Ascending aorta (tissue), 2 donors: ENCODE measurements at regions not wholly inside any gene's neighbourhood (a gene's known extent, or its start where the extent isn't known, plus 50 kb on each side); places are given as distances from the start of the nearest gene placed in this dataset.

Experiments used
- DNase-seq, 2 donors: peaks; one replicate each; pipeline ENCODE4 v3.0.0-alpha.2; 2019; ENCODE audit warnings: low spot score in 2 of 2
- H3K27ac ChIP-seq, 2 donors: fragments of 200-600 bp; sonication (generic); one replicate each; pipeline ENCODE4 v1.5.1; 2016 to 2017; ENCODE audit warnings: mild to moderate bottlenecking in 1 of 2
- H3K27me3 ChIP-seq: fragments of 200-600 bp; sonication (generic); one replicate; pipeline ENCODE4 v1.5.1; 2017
- H3K36me3 ChIP-seq, 2 donors: fragments of 200-600 bp; sonication (generic); one replicate each; pipeline ENCODE4 v1.5.1; 2016
- H3K4me1 ChIP-seq, 2 donors: fragments of 200-600 bp; sonication (generic); one replicate each; pipeline ENCODE4 v1.5.1; 2016 to 2017; ENCODE audit warnings: mild to moderate bottlenecking in 1 of 2
- H3K4me3 ChIP-seq, 2 donors: fragments of 200-600 bp; sonication (generic); one replicate each; pipeline ENCODE4 v1.5.1; 2016 to 2017; ENCODE audit warnings: mild to moderate bottlenecking in 1 of 2
- H3K9me3 ChIP-seq, 2 donors: fragments of 200-600 bp; sonication (generic); one replicate each; pipeline ENCODE4 v1.5.1; 2016
- CTCF ChIP-seq, 3 experiments: fragments of 200-600 bp in 2 of 3; fragments of 450-650 bp in 1 of 3; sonication (generic) in 2 of 3; IDR thresholded peaks; one replicate each; pipeline ENCODE4 v1.5.1; 2016 to 2019; ENCODE audit warnings: antibody characterized with exemption in 3 of 3, mild to moderate bottlenecking in 1 of 3, moderate library complexity in 1 of 3
- intact Hi-C: fragments of 100-400 bp; cut with DNase I; formaldehyde crosslinking; loops from one replicate; pipeline ENCODE4 v1.15.1; 2023

DNA sequence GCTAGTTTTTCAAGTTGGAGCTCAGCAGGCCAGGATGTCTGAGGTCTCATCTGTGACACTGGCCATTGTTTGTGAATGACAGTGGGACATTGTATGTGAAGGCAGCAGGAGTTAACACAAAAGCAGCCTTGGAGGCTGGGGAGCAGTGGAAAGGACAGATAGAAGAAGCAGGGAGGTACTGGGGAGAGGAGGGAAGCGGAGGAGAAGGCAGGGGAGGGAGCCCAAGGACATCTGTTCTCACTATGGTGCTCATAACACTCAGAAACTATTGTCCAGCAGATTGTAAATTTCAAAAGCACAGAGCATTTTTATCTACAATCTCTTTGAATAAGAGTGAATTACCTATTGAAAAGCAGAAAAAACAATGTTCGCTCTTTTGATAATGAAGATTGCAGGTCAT, 253.6 kb upstream of the DIPK2B start:
- no peak for TF ChIP-seq CTCF (IDR thresholded peaks at IDR 0.05)
- no peak overlapping the region for H3K4me3 ChIP-seq
- no peaks in the 10 kb centered on the region for H3K9me3 ChIP-seq
- intact Hi-C loops = no loop called here
- H3K36me3 ChIP-seq = no peaks in the 10 kb centered on the region
- H3K27me3 ChIP-seq = no peaks in the 10 kb centered on the region
- no peak overlapping the region for H3K27ac ChIP-seq
- H3K4me1 ChIP-seq = no peaks in the 10 kb centered on the region
- DNase-seq = no peak

GRCh38 chrX:45449982-45450381, 249.3 kb upstream of the DIPK2B start:
- H3K4me1 ChIP-seq = peaks cover 0 to 3% of the 10 kb centered on the region in 2 donors
- DNase-seq = no peak
- no peaks in the 10 kb centered on the region for H3K9me3 ChIP-seq
- H3K36me3 ChIP-seq = no peaks in the 10 kb centered on the region
- intact Hi-C loops = no loop called here
- H3K27ac ChIP-seq = no peak overlapping the region
- H3K27me3 ChIP-seq = no peaks in the 10 kb centered on the region
- no peak overlapping the region for H3K4me3 ChIP-seq
- TF ChIP-seq CTCF (IDR thresholded peaks at IDR 0.05) = no peak

GRCh38 chrX:45447995-45448394, 247.3 kb upstream of the DIPK2B start:
- TF ChIP-seq CTCF (IDR thresholded peaks at IDR 0.05) = no peak
- Histone ChIP-seq H3K27ac (no peak overlapping the region), H3K4me1 (peaks cover 0 to 3% of the 10 kb centered on the region in 2 donors), H3K27me3 (no peaks in the 10 kb centered on the region), H3K4me3 (no peak overlapping the region), H3K36me3 (no peaks in the 10 kb centered on the region), H3K9me3 (no peaks in the 10 kb centered on the region)
- DNase-seq = no peak
- intact Hi-C loops = no loop called here

DNA sequence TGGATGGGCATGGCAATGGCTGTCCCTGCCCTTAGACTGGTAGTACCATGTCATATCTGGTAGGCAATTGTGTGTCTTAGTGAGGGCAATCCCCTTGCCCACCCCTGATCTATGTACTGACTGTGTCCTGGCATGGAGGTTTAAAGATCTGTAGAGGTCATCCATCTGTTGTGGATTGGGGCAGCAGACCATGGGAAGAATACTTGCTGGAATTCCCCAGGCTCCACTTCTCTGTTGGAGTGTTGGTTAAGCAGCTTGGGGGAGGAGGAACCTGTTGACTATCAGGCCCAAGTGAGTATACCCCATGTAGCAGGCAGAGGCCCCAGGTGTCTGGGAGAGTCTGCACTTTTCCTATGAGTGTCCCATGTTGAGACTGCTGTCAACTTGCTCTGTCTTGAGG, 246.7 kb upstream of the DIPK2B start:
- H3K36me3 ChIP-seq = no peaks in the 10 kb centered on the region
- no peaks in the 10 kb centered on the region for H3K27me3 ChIP-seq
- H3K27ac ChIP-seq = no peak overlapping the region
- H3K4me1 ChIP-seq = peaks cover 0 to 3% of the 10 kb centered on the region in 2 donors
- intact Hi-C loops = no loop called here
- no peak overlapping the region for H3K4me3 ChIP-seq
- TF ChIP-seq CTCF (IDR thresholded peaks at IDR 0.05) = no peak
- H3K9me3 ChIP-seq = no peaks in the 10 kb centered on the region
- DNase-seq = no peak

- intact Hi-C loops = no loop called here
- DNase-seq = no peak
Observed at GRCh38 chrX:45445745-45446412, 245.2 kb upstream of the DIPK2B start.

More at GRCh38 chrX:45445745-45446412, 245.2 kb upstream of the DIPK2B start:
- no peaks in the 10 kb centered on the region for H3K27me3 ChIP-seq
- no peaks in the 10 kb centered on the region for H3K36me3 ChIP-seq
- H3K27ac ChIP-seq = no peak overlapping the region
- no peaks in the 10 kb centered on the region for H3K9me3 ChIP-seq
- TF ChIP-seq CTCF (IDR thresholded peaks at IDR 0.05) = no peak
- H3K4me1 ChIP-seq = peaks cover 0 to 3% of the 10 kb centered on the region in 2 donors
- H3K4me3 ChIP-seq = no peak overlapping the region
